PC-3 (cell line): ENCODE measurements at regions not wholly inside any gene's neighbourhood (a gene's known extent, or its start where the extent isn't known, plus 50 kb on each side); places are given as distances from the start of the nearest gene placed in this dataset.

ENCODE experiments used
- ATAC-seq: fragments of 200-7000 bp; cut with Tn5 transposase; 2 replicates; pipeline ENCODE4 v1.9.1; 2020; ENCODE audit warnings: mild to moderate bottlenecking, moderate library complexity
- BruUV-seq: library from RNA; stranded (reverse); fragments of 400-500 nt; replicated peaks from 2 replicates; lab custom pipeline; 2021; lab: Mats Ljungman, UMichigan
- CTCF ChIA-PET: fragments of 300-600 bp; sonication (Branson Sonifier 250); formaldehyde crosslinking; loops from one replicate; lab custom pipeline; 2022; ENCODE audit warnings: antibody characterized with exemption; lab: Charles Lee
- POLR2A ChIA-PET: fragments of 300-600 bp; sonication (Branson Sonifier 250); formaldehyde crosslinking; loops from one replicate; lab custom pipeline; 2022; ENCODE audit warnings: antibody characterized with exemption; ENCODE audit not compliant: unreplicated experiment; lab: Charles Lee
- DNase-seq: peaks from one replicate; pipeline ENCODE4 v3.0.0-alpha.2; 2015
- H2AFZ ChIP-seq: fragments of 300-600 bp; sonication (generic); 2 replicates; pipeline ENCODE4 v1.6.0; 2016; ENCODE audit warnings: antibody characterized with exemption, low read length
- H3F3A ChIP-seq: fragments of 300-600 bp; sonication (generic); one replicate; pipeline ENCODE4 v1.6.0; 2017; ENCODE audit warnings: antibody characterized with exemption, low read length, control low read depth, mild to moderate bottlenecking; ENCODE audit not compliant: unreplicated experiment
- H3K27ac ChIP-seq: fragments of 300-600 bp; sonication (generic); 2 replicates; pipeline ENCODE4 v1.5.1; 2016; ENCODE audit warnings: mild to moderate bottlenecking, low read length
- H3K27me3 ChIP-seq: fragments of 300-600 bp; sonication (generic); 2 replicates; pipeline ENCODE4 v1.6.1; 2016; ENCODE audit warnings: low read length, mixed read lengths
- H3K36me3 ChIP-seq: fragments of 300-600 bp; sonication (generic); 2 replicates; pipeline ENCODE4 v1.6.1; 2016; ENCODE audit warnings: low read depth, mixed run types, low read length, mixed read lengths
- H3K4me1 ChIP-seq: fragments of 300-600 bp; sonication (generic); 2 replicates; pipeline ENCODE4 v1.5.1; 2016; ENCODE audit warnings: low read length; ENCODE audit not compliant: insufficient read depth
- H3K4me2 ChIP-seq: fragments of 300-600 bp; sonication (generic); 2 replicates; pipeline ENCODE4 v1.6.0; 2016; ENCODE audit warnings: low read length
- H3K4me3 ChIP-seq: fragments of 300-600 bp; sonication (generic); 2 replicates; pipeline ENCODE4 v1.5.1; 2016; ENCODE audit warnings: mild to moderate bottlenecking, low read length, mixed read lengths
- H3K79me2 ChIP-seq: fragments of 300-600 bp; sonication (generic); 2 replicates; pipeline ENCODE4 v1.6.1; 2017; ENCODE audit warnings: low read length, mixed read lengths
- H3K9ac ChIP-seq: fragments of 300-600 bp; sonication (generic); 2 replicates; pipeline ENCODE4 v1.6.0; 2016; ENCODE audit warnings: mild to moderate bottlenecking, low read length
- H3K9me2 ChIP-seq: fragments of 300-600 bp; sonication (generic); replicated peaks from 2 replicates; pipeline ENCODE4 v1.6.1; 2016; ENCODE audit warnings: mixed run types, low read length, mixed read lengths
- H3K9me3 ChIP-seq: fragments of 300-600 bp; sonication (generic); 2 replicates; pipeline ENCODE4 v1.6.1; 2016; ENCODE audit warnings: low read length, mixed read lengths
- H4K20me1 ChIP-seq: fragments of 300-600 bp; sonication (generic); 2 replicates; pipeline ENCODE4 v1.6.1; 2016; ENCODE audit warnings: low read length, mixed read lengths
- EZH2 ChIP-seq: fragments of 300-600 bp; sonication (generic); IDR thresholded peaks from one replicate; pipeline ENCODE4 v1.6.1; 2017; ENCODE audit warnings: antibody characterized with exemption, mild to moderate bottlenecking, low read length; ENCODE audit not compliant: unreplicated experiment
- EZH2phosphoT487 ChIP-seq: fragments of 300-600 bp; sonication (generic); IDR thresholded peaks from 2 replicates; pipeline ENCODE4 v1.6.1; 2018; ENCODE audit warnings: mild to moderate bottlenecking, antibody characterized with exemption, low read length, borderline replicate concordance
- intact Hi-C: fragments of 100-400 bp; cut with micrococcal nuclease; formaldehyde crosslinking; loops from 2 replicates; pipeline ENCODE4 v1.9.0; 2023
- TF ChIP-seq, protein P1 (sequence below): fragments of 300-600 bp; sonication (generic); conservative IDR thresholded peaks from 2 replicates; pipeline ENCODE4 v1.5.1; 2017; ENCODE audit warnings: antibody characterized with exemption, low read depth, mild to moderate bottlenecking, low read length

- no peaks in the 10 kb centered on the region for H3K9me3 ChIP-seq
- no peaks in the 10 kb centered on the region for H3K9me2 ChIP-seq
- no peak overlapping the region for H2AFZ ChIP-seq
- no peak overlapping the region for H3K4me3 ChIP-seq
- no peaks in the 10 kb centered on the region for H3K4me1 ChIP-seq
- CTCF ChIA-PET = no interaction called here
- intact Hi-C loops = no loop called here
- H3K36me3 ChIP-seq = no peaks in the 10 kb centered on the region
- DNase-seq (no peak), ATAC-seq (no peak)
- no peak overlapping the region for H3K4me2 ChIP-seq
- BruUV-seq = no TSS peak
- POLR2A ChIA-PET = no interaction called here
- H3F3A ChIP-seq = no peaks in the 10 kb centered on the region
- no peak overlapping the region for H3K9ac ChIP-seq
- no peaks in the 10 kb centered on the region for H4K20me1 ChIP-seq
- H3K27me3 ChIP-seq = no peaks in the 10 kb centered on the region
- TF ChIP-seq EZH2phosphoT487 = no peak
- TF ChIP-seq, protein P1, sequence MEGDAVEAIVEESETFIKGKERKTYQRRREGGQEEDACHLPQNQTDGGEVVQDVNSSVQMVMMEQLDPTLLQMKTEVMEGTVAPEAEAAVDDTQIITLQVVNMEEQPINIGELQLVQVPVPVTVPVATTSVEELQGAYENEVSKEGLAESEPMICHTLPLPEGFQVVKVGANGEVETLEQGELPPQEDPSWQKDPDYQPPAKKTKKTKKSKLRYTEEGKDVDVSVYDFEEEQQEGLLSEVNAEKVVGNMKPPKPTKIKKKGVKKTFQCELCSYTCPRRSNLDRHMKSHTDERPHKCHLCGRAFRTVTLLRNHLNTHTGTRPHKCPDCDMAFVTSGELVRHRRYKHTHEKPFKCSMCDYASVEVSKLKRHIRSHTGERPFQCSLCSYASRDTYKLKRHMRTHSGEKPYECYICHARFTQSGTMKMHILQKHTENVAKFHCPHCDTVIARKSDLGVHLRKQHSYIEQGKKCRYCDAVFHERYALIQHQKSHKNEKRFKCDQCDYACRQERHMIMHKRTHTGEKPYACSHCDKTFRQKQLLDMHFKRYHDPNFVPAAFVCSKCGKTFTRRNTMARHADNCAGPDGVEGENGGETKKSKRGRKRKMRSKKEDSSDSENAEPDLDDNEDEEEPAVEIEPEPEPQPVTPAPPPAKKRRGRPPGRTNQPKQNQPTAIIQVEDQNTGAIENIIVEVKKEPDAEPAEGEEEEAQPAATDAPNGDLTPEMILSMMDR = no peak
- TF ChIP-seq EZH2 = no peak
- H3K79me2 ChIP-seq = no peaks in the 10 kb centered on the region
- no peak overlapping the region for H3K27ac ChIP-seq
Measured at GRCh38 chr9:20095430-20096092, 306.7 kb upstream of the SLC24A2 start.

DNA sequence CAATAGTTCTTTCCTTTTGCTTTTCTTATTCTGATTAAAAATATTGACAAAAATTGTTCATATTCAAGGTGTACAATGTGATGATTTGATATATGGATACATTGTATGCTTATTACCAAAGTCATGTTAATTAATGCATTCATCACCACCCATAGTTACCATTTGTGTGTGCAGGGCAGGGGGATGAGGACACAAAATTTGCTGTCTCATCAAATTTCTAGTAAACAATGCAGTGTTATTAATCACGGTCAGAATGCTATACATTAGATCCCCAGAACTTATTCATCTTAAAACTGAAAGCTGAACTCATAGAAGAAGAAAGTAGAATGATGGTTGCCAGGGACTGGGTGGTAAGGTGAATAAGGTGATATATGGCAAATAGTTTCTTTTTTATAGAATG is 303.7 kb upstream of the SLC24A2 start:
- no peak overlapping the region for H2AFZ ChIP-seq
- DNase-seq (no peak), ATAC-seq (no peak)
- no peaks in the 10 kb centered on the region for H3K9me3 ChIP-seq
- no TSS peak for BruUV-seq
- no peaks in the 10 kb centered on the region for H3F3A ChIP-seq
- no peaks in the 10 kb centered on the region for H3K36me3 ChIP-seq
- H3K4me3 ChIP-seq = no peak overlapping the region
- no peak overlapping the region for H3K27ac ChIP-seq
- no peak overlapping the region for H3K4me2 ChIP-seq
- H3K27me3 ChIP-seq = no peaks in the 10 kb centered on the region
- no peaks in the 10 kb centered on the region for H3K79me2 ChIP-seq
- ChIA-PET CTCF (no interaction called here), POLR2A (no interaction called here)
- no peak for TF ChIP-seq EZH2
- TF ChIP-seq, protein P1 = no peak
- no peak for TF ChIP-seq EZH2phosphoT487
- intact Hi-C loops = no loop called here
- no peaks in the 10 kb centered on the region for H3K4me1 ChIP-seq
- no peak overlapping the region for H3K9ac ChIP-seq
- no peaks in the 10 kb centered on the region for H4K20me1 ChIP-seq
- no peaks in the 10 kb centered on the region for H3K9me2 ChIP-seq

DNA sequence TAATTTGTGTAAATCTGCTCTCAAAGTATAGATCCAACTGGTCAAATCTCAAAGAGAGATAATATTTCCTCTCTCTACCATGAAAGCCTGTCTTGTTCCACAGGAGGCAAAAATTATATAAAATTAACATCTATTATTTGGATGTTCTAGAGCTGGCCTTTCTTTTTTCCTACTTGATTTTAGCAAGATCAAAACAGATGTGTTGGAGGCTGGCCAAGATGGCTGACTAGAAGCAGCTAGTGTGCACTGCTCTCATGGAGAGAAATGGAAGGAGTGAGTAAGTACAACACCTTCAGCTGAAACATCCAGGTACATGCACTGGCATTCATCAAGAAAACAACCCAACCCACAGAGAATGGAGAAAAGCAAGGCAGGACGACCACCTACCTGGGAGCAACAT is 298.6 kb upstream of the SLC24A2 start:
- Histone ChIP-seq H3K9me3 (no peaks in the 10 kb centered on the region), H3K9me2 (no peaks in the 10 kb centered on the region), H3K79me2 (no peaks in the 10 kb centered on the region), H3K36me3 (no peaks in the 10 kb centered on the region), H2AFZ (no peak overlapping the region), H3K27me3 (0 out of 2 replicates have a peak, but pooled peaks cover 10% of the 10 kb centered on the region), H3F3A (no peaks in the 10 kb centered on the region), H3K27ac (no peak overlapping the region), H3K9ac (no peak overlapping the region), H3K4me2 (no peak overlapping the region), H4K20me1 (no peaks in the 10 kb centered on the region), H3K4me1 (no peaks in the 10 kb centered on the region), H3K4me3 (no peak overlapping the region)
- no peak for ATAC-seq
- BruUV-seq = no TSS peak
- CTCF ChIA-PET = no interaction called here
- intact Hi-C loops = no loop called here
- no peak for DNase-seq
- no peak for TF ChIP-seq EZH2phosphoT487
- TF ChIP-seq, protein P1 = no peak
- POLR2A ChIA-PET = no interaction called here
